ENCODE measurements at regions not wholly inside any gene's neighbourhood (a gene's known extent, or its start where the extent isn't known, plus 50 kb on each side); places are given as distances from the start of the nearest gene placed in this dataset.
A peak's percentile ranks its signal among the peaks of the same experiment; 100 is the strongest.
"Not testable (repeated sequence)": the region's sequence is repeated elsewhere in the genome, so short reads cannot be mapped to it uniquely, and the experiment has no call there.

DNA sequence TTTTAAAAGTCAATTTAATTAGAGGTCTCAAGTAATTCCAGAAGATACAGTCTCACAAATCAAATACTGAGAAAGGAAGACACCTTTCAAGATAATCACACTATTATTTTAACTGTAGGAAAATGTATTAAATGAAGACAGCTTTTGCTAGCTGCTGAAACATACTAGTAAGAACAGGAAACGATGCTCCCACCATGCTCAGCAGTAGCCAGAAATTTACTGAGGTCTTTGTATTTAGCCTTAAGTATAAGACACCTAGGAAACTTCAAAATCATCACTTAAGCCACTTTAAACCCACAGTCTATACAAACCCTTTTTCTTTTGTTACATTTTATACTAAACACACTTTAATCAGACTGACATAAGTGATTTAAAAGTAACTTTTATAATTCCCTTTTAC, 72.7 kb upstream of the NPIPB12 start:
- not testable (repeated sequence) for DNase-seq

GRCh38 chr16:29581764-29582163, 75.6 kb upstream of the NPIPB12 start:
- not testable (repeated sequence) for DNase-seq

DNA sequence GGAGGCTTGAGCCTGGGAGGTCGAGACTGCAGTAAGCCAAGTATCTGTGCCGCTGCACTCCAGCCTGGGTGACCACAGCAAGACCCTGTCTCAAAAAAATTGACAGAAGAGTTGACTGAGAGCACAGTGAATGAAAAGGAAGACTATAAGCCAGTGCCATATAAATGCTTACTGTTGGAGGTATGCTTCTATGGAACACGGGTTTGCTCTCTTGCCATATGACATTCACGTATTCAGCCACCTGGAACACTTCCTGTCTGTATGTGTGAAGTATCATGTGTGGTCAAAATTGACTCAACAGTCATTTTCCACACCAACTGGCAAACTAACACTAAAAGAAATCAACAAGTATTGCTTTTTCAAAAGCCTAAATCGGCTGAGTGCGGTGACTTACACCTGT, 71.1 kb upstream of the SPN start:
- DNase-seq, result not testable (repeated sequence)

- DNase-seq, result peak; percentile 51
Measured at GRCh38 chr16:29594269-29594925, 68.7 kb upstream of the SPN start.

DNA sequence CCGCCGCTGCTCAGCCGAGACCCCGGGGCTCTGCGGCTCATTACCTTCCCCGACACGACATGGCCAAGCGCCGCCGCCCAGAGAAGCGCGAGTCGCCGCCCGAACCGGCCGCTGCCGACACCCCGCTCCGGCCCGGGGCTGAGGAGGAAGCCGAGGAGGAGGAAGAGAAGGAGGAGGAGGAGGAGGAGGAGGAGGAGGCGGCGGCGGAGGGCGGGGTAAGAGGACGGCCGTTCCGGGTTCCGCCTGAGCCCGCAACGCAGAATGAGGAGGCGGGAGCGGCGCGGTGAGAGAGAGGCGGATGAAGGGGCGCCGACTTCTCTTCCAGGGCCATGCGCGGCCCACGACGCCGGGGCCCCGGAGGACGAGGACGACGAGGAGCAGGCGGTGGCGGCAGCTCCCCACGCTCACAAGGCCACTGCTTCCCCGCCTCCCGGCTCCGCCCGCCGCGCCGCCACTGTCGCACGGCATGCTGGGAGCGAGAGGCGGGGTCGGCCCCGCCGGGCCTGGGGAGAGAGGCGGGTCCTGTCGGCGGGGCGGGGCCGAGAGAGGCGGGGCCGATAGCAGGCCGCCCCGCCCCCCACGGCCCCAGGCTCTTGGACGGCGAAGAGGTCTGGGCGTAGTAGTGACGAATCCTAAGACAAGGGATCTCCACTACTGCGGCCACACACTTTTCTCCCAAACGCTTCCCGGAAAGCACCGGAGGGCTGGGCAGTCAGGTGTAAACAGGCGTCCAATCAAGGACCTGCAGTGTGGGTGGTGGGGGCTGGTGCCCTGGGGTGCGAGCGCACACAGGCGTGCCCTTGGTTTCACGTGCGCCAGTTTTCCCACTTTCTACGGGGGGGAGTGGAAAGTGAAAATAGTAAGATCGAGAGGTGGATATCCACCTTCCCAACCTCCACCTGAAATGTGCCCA, 67.9 kb upstream of the SPN start:
- DNase-seq, result peak; percentile 89

DNA sequence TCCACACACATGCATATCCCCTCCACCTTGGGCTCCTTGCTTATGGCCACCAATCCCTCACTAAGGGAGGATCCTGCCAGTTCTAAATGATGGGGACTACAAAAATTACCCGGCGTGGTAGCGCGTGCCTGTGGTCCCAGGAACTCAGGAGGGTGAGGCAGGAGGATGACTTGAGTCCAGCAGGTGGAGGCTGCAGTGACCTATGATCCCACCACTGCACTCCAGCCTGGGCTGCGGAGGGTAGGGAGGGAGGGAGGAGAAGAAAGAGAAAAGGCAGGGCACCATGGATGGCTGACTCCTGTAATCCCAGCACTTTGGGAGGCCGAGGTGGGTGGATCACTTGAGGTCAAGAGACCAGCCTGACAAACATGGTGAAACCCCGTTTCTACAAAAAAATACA, 66.0 kb upstream of the SPN start:
- DNase-seq, result not testable (repeated sequence)

DNA sequence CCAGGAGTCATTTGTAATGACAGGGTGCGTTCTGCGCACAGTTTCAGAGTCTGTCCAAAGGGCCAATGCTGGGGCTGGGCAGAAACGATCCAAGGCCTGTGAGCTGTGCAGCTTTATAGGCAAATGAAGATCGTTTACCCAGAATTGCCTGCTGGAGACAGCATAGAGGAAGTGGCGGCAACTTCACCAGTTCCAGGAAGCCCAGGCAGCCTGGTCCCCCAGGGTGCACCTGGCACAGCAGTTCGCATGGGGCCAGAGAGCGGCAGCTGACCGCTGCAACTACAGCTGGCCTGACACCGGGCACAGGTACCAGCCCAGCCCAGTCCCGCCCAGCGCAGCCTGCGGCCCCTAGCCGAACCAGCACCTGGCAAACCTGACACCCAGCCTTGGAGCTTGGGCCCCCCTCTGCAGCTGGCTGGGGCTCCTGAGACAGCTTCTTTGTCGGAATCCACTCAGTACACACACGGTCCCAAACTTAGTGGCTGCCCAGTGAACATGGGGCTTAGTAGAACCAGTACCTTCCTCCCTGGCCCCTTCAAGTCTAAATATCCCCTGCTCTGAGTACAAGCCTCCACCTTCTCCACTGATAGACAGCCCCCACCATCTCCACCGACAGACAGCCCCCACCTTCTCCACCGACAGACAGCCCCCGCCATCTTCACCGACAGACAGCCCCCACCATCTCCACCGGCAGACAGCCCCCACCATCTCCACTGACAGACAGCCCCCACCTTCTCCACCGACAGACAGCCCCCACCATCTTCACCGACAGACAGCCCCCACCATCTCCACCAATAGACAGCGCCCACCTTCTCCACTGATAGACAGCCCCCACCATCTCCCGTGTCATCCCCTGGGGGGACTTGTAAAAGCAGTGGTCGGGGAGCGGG, 62.7 kb upstream of the SPN start:
- peak; percentile 32 for DNase-seq

- not testable (repeated sequence) for DNase-seq
Measured at GRCh38 chr16:29602247-29602625, 60.8 kb upstream of the SPN start.

GRCh38 chr16:29602683-29603088, 60.4 kb upstream of the SPN start:
- not testable (repeated sequence) for DNase-seq

GRCh38 chr16:29604631-29605549, 58.2 kb upstream of the SPN start:
- not testable (repeated sequence) for DNase-seq

DNA sequence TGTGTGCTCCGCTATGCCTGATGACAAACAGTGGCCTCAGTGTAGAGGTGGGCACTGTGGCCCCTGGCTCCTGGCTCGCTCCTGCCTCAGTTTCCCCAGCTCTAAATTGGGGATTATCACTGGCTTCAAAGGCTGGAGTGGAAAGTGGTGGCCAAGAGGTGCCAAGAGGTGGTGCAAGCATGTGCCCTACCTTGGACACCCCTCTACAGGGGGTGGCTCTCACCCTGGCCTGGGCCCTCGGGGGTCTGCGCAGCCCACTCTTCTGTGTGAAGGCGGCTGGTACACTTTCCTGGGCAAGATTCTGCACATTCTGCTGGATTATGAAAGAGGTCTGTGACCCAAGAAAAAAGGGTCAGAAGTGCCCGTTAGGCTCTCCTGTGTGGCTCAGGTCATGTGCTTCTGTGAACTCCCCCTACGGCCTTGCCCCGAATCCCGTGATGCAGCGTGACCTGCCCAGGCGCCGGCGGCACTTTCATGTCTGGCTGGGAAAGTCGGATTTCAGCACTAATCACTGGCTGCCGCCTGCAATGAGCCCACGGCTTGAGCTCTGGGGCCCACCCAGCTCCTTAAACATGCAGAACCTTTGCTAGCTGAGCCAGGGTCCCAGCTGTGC, 57.3 kb upstream of the SPN start:
- DNase-seq, result not testable (repeated sequence)

- DNase-seq, result not testable (repeated sequence)
Measured at GRCh38 chr16:29606669-29607427, 56.2 kb upstream of the SPN start.

DNA sequence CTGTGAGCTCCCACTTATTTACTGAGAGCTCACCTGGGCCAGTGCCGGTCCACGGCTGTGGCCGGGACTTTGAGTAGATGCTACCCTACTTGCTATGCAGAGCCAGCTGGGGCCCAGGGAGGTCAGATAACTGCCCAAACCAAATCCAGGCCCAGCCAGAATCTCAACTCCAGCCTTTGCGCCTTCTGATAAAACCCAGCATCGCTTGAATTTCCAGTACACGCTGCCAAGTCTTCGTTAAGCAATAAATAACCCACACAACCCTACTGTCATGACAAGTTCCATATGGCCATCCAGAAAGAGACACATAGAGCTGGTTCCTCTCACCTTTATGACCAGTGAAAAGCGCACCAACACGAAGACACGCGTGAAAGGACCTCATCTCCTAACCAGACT, 55.6 kb upstream of the SPN start:
- not testable (repeated sequence) for DNase-seq

DNA sequence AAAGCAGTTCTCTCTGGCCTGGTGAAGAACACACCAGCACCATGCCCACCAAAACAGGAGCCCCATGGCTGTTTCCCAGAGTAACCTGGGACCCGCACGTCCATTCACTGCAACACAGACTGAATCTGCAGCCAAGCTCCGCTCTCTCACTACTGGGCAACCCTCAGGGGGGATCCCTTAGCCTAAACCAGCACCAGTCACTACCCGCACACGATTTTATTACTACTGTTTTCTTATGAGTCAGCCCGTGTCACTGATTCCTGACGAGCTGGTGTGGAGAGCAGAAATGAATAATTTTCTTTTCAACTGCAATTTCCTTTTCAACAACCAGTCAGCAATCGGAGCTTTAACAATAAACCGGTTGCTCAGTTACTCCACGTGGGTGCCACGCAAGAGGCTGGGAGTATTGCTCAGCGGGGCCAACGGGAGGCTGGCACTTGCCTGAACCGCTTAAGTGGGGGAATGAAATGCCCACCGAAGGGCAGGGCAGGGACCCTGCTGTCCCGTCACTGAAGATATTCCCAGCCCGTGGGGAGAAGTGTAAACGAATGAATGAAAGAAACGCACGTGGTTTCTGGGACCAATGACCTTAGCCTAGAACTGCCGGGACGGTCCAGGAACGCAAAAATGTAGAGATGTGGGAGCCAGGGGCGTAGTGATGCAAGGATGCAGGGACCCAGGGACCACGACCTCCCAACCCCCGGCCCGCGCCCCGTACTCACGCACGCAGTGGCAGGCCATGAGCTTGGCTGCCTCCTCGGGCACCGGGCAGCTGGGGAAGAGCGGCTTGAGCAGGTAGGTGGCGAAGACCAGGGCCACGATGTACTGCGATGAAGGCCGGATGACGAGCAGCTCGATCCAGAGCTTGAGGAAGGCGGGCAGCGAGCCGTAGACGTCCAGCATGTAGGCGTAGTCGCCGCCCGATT, 50.4 kb upstream of the SPN start:
- not testable (repeated sequence) for DNase-seq

Data from activated CD4-positive, alpha-beta T cell treated with anti-CD3 and anti-CD28 coated beads, Interleukin-2, amount 50 U/mL, for 1 hour (primary cell).